HEK293T (cell line): ENCODE measurements at regions not wholly inside any gene's neighbourhood (a gene's known extent, or its start where the extent isn't known, plus 50 kb on each side); places are given as distances from the start of the nearest gene placed in this dataset.

Source experiments
- CTCF ChIA-PET: fragments of 350-600 bp; formaldehyde crosslinking; extraction: SDS; loops from one replicate; lab custom pipeline; 2021; ENCODE audit warnings: antibody characterized with exemption, inconsistent platforms; lab: Yijun Ruan, JAX
- POLR2A ChIA-PET: fragments of 350-600 bp; formaldehyde crosslinking; extraction: SDS; loops from one replicate; lab custom pipeline; 2020; ENCODE audit warnings: antibody characterized with exemption, inconsistent platforms; lab: Yijun Ruan, JAX
- DNase-seq: peaks from one replicate; pipeline ENCODE4 v3.0.0; 2012; ENCODE audit warnings: mixed read lengths; ENCODE audit errors: extremely low spot score
- ARNT ChIP-seq: fragments of 450-650 bp; IDR thresholded peaks from 2 replicates; pipeline ENCODE4 v1.6.1; 2017; ENCODE audit warnings: mild to moderate bottlenecking
- BHLHE40 ChIP-seq: fragments of 450-650 bp; IDR thresholded peaks from 2 replicates; pipeline ENCODE4 v1.6.1; 2016; ENCODE audit warnings: mild to moderate bottlenecking, moderate library complexity, borderline replicate concordance
- CTBP1 ChIP-seq: fragments of 450-650 bp; IDR thresholded peaks from 2 replicates; pipeline ENCODE4 v1.6.1; 2016; ENCODE audit warnings: borderline replicate concordance
- ELF4 ChIP-seq: fragments of 450-650 bp; IDR thresholded peaks from 2 replicates; pipeline ENCODE4 v1.6.1; 2017; ENCODE audit warnings: antibody characterized with exemption
- FOXA1 ChIP-seq: fragments of 450-650 bp; IDR thresholded peaks from 2 replicates; pipeline ENCODE4 v1.6.1; 2016; ENCODE audit warnings: mild to moderate bottlenecking
- FOXK2 ChIP-seq: fragments of 450-650 bp; IDR thresholded peaks from 2 replicates; pipeline ENCODE4 v1.6.1; 2016; ENCODE audit warnings: mild to moderate bottlenecking
- FOXM1 ChIP-seq: fragments of 450-650 bp; IDR thresholded peaks from 2 replicates; pipeline ENCODE4 v1.6.1; 2017; ENCODE audit warnings: mild to moderate bottlenecking, borderline replicate concordance
- HDGF ChIP-seq: fragments of 450-650 bp; IDR thresholded peaks from 2 replicates; pipeline ENCODE4 v1.6.1; 2017; ENCODE audit warnings: antibody characterized with exemption, borderline replicate concordance
- L3MBTL2 ChIP-seq: fragments of 450-650 bp; conservative IDR thresholded peaks from 2 replicates; pipeline ENCODE4 v1.6.1; 2016; ENCODE audit warnings: mild to moderate bottlenecking
- LEF1 ChIP-seq: fragments of 450-650 bp; IDR thresholded peaks from 2 replicates; pipeline ENCODE4 v1.6.1; 2017; ENCODE audit warnings: mild to moderate bottlenecking, borderline replicate concordance
- NFRKB ChIP-seq: fragments of 450-650 bp; IDR thresholded peaks from 2 replicates; pipeline ENCODE4 v1.6.1; 2016; ENCODE audit warnings: mild to moderate bottlenecking, moderate library complexity
- SP1 ChIP-seq: fragments of 450-650 bp; IDR thresholded peaks from 2 replicates; pipeline ENCODE4 v1.6.1; 2017
- SUZ12 ChIP-seq: fragments of 450-650 bp; IDR thresholded peaks from 2 replicates; pipeline ENCODE4 v1.6.1; 2016; ENCODE audit warnings: mild to moderate bottlenecking
- TARDBP ChIP-seq: fragments of 450-650 bp; IDR thresholded peaks from 2 replicates; pipeline ENCODE4 v1.6.1; 2016
- ZNF384 ChIP-seq: fragments of 450-650 bp; IDR thresholded peaks from 2 replicates; pipeline ENCODE4 v1.6.1; 2016
- TF ChIP-seq, protein P1 (sequence below): fragments of 450-650 bp; IDR thresholded peaks from 2 replicates; pipeline ENCODE4 v1.6.1; 2016

DNA sequence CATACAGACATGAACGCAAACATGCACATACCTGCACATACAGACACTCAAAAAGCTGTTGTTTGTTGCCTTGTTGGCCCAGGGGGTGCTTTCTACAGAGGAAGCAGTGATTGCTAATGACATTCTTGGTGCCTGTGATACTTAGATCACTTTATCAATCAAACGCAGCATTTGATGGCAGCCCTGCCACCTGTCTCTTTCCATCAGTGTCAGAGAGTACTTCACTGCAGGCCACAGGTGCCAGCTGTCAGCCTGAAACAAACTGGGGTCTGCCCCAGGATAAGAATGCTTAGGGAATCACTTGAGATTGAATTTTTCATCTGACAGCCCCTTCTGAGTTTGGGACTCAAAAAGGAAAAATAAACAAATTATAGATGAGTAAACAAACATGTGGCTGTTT, 388.9 kb upstream of the SGCD start:
- TF ChIP-seq, protein P1, sequence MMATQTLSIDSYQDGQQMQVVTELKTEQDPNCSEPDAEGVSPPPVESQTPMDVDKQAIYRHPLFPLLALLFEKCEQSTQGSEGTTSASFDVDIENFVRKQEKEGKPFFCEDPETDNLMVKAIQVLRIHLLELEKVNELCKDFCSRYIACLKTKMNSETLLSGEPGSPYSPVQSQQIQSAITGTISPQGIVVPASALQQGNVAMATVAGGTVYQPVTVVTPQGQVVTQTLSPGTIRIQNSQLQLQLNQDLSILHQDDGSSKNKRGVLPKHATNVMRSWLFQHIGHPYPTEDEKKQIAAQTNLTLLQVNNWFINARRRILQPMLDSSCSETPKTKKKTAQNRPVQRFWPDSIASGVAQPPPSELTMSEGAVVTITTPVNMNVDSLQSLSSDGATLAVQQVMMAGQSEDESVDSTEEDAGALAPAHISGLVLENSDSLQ = no peak
- DNase-seq = no peak
- ChIA-PET POLR2A (no interaction called here), CTCF (no interaction called here)

DNA sequence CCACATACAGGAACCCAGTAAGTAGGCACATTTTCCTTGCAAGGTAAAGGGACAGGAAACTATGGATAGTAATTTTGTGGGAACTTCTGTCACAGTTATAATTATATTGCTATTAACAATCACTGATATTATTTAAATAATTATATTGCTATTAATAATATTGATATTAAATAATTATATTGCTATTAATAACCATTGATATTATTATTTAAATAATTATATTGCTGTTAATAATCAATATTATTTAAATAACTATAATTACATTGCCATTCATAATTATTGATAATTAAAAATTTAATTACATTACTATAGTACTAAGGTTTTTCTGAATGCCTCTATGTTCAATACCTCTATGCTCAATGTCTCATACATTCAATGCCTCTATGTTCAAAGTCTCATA, 385.6 kb upstream of the SGCD start:
- ChIA-PET POLR2A (no interaction called here), CTCF (no interaction called here)
- DNase-seq = no peak
- TF ChIP-seq ZNF384 (no peak), SUZ12 (no peak), BHLHE40 (no peak), FOXA1 (no peak), HDGF (no peak), ARNT (no peak)

DNA sequence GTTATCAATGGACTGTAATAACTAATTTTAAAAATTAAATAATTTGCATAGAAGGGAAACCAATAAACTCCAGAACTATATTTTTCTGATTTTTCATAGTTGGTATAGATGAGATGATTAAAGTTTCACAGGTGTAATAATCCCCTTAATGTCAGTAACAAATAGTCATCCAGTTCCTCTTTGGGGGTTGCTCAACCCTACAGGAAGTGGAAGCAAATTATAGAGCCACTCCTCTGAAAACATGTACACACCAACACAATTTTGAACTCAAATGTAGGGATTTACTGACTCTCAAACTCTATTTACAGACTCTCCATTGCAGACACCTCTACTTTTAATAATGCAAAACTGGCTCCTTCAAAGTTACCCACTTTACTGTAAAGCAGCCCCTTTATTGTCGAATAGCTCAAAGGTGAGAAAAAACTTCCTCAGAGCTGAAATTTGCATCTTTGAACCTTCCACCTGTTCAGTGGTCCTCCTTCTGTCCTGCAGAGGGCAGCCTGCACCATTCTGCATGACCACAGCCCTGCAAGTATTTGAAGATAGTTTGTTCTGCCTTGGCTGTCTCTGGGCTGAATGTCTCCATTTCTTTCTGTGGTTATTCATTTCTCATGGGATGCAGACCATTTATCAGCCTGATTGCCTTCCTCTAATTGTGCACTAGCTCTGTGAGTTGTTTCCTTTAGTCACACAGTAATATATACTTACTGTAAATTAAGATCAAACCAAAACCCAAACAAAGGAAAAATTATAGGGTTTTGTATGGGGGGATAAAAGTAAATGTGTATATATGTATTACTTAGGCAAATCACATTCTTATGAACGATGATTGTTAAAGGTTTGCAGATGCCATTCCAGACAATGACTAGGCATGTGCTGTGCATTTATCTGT, 383.2 kb upstream of the SGCD start:
- CTCF ChIA-PET = interaction anchor here (0.5 to 1.4 kb wide), 3 partner anchors 60 to 1189 kb away, joined by 4 read pairs; no protein-coding TSS in a partner anchor
- DNase-seq = peak; percentile 48
- POLR2A ChIA-PET = no interaction called here
- TF ChIP-seq TARDBP (no peak), CTBP1 (no peak)

GRCh38 chr5:155947394-155948062, 379.4 kb upstream of the SGCD start:
- DNase-seq = no peak

DNA sequence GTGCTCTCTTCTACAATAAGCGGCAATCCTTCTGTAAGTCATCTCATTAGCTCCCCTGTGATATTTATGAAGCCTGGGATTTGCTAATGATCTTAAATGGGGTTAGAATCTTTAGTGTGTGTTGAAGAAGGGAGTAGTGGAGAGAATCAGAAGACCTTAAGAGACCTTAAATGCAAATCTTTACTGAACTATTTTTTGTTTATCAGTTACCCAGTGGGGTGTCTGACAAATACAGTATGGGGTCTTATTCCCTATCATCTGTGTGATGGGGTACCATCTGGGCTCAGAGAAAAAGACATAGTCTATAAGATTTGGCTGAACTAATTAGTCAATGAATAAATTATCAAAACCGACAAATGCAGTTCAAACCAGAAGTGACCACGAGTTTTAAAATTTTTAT, 378.4 kb upstream of the SGCD start:
- no peak for DNase-seq
- POLR2A ChIA-PET = no interaction called here
- no peak for TF ChIP-seq ZNF384
- TF ChIP-seq CTBP1 = no peak
- no peak for TF ChIP-seq FOXA1
- no peak for TF ChIP-seq SUZ12
- no peak for TF ChIP-seq ARNT
- no peak for TF ChIP-seq ELF4
- no peak for TF ChIP-seq BHLHE40
- CTCF ChIA-PET = no interaction called here

More at GRCh38 chr5:155947394-155948062, 379.4 kb upstream of the SGCD start:
- TF ChIP-seq ARNT = no peak
- no peak for TF ChIP-seq LEF1
- TF ChIP-seq SP1 = no peak
- TF ChIP-seq FOXK2 = no peak
- TF ChIP-seq L3MBTL2 = no peak
- no peak for TF ChIP-seq FOXM1
- no peak for TF ChIP-seq NFRKB
- TF ChIP-seq, protein P1 = no peak
- no peak for TF ChIP-seq FOXA1
- no peak for TF ChIP-seq ELF4
- CTCF ChIA-PET = no interaction called here
- POLR2A ChIA-PET = no interaction called here

GRCh38 chr5:155952486-155953089, 374.4 kb upstream of the SGCD start:
- POLR2A ChIA-PET = no interaction called here
- no peak for DNase-seq
- TF ChIP-seq SP1 (no peak), TARDBP (no peak), ELF4 (no peak), L3MBTL2 (no peak), ZNF384 (no peak), FOXK2 (no peak)
- CTCF ChIA-PET = no interaction called here

DNA sequence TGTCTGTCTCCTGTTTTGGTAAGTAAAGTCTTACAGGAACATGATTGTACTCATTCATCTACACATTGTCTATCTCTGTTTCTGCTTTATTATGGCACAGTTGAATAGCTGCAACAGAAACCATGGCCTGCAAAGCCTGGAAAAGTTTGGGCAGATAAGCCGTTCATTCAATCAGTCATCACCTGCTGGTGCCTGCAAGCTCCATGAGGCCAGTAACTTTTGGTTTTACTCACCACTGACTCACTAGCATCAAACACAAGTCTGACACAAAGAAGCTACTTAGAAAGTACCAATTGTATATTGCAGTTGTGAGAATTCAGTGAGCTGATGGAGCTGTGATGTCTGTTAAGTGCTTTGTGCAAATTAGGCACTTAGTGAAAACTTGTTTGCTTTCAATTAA, 373.6 kb upstream of the SGCD start:
- ChIA-PET CTCF (no interaction called here), POLR2A (no interaction called here)
- no peak for TF ChIP-seq SP1
- no peak for TF ChIP-seq FOXK2
- TF ChIP-seq SUZ12 = no peak
- TF ChIP-seq L3MBTL2 = no peak
- no peak for TF ChIP-seq ELF4
- TF ChIP-seq BHLHE40 = no peak
- TF ChIP-seq NFRKB = no peak
- no peak for TF ChIP-seq HDGF
- no peak for TF ChIP-seq ZNF384
- TF ChIP-seq, protein P1 = no peak
- TF ChIP-seq LEF1 = no peak
- TF ChIP-seq TARDBP = no peak
- no peak for TF ChIP-seq CTBP1
- TF ChIP-seq FOXA1 = no peak
- no peak for DNase-seq
